ENCODE measurements at regions not wholly inside any gene's neighbourhood (a gene's known extent, or its start where the extent isn't known, plus 50 kb on each side); places are given as distances from the start of the nearest gene placed in this dataset.

DNA sequence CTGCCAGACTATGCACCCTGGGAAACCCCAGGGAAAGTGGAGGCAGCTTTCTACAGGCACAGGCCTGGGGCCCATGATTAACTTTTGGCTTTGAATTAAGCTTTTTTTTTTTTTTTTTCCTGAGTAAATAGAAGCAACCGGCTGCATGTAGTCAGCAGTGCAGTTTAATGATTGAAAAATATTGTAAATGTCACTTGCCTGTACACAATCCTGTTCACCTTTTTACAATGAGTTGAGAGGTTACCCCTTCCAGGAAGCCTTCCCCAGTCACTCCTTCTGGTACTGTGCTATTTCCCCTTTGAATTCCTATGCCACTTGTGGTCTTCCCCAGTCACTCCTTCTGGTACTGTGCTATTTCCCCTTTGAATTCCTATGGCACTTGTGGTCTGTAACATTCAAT, 475.6 kb downstream of the TDRD15 start:
- no peak for TF ChIP-seq TAF1 (IDR thresholded peaks at IDR 0.05; ENCODE audit: borderline replicate concordance, insufficient read depth, low read length)
- TF ChIP-seq POLR2AphosphoS5 (IDR thresholded peaks at IDR 0.05; ENCODE audit: low read depth, low read length): no peak
- TF ChIP-seq, protein P1, sequence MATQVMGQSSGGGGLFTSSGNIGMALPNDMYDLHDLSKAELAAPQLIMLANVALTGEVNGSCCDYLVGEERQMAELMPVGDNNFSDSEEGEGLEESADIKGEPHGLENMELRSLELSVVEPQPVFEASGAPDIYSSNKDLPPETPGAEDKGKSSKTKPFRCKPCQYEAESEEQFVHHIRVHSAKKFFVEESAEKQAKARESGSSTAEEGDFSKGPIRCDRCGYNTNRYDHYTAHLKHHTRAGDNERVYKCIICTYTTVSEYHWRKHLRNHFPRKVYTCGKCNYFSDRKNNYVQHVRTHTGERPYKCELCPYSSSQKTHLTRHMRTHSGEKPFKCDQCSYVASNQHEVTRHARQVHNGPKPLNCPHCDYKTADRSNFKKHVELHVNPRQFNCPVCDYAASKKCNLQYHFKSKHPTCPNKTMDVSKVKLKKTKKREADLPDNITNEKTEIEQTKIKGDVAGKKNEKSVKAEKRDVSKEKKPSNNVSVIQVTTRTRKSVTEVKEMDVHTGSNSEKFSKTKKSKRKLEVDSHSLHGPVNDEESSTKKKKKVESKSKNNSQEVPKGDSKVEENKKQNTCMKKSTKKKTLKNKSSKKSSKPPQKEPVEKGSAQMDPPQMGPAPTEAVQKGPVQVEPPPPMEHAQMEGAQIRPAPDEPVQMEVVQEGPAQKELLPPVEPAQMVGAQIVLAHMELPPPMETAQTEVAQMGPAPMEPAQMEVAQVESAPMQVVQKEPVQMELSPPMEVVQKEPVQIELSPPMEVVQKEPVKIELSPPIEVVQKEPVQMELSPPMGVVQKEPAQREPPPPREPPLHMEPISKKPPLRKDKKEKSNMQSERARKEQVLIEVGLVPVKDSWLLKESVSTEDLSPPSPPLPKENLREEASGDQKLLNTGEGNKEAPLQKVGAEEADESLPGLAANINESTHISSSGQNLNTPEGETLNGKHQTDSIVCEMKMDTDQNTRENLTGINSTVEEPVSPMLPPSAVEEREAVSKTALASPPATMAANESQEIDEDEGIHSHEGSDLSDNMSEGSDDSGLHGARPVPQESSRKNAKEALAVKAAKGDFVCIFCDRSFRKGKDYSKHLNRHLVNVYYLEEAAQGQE (IDR thresholded peaks at IDR 0.05; ENCODE audit: insufficient read depth in 1 of 2, low read depth in 2 of 2, low read length in 2 of 2): no peak
- TF ChIP-seq SIN3A (IDR thresholded peaks at IDR 0.05; ENCODE audit: borderline replicate concordance, insufficient read depth, low read length): no peak
- no peak for TF ChIP-seq FOXP2 (optimal IDR thresholded peaks at IDR 0.05; ENCODE audit: borderline replicate concordance, extremely low read depth, extremely low read length, insufficient read depth)

Data from PFSK-1 (cell line).